LHCN-M2 (cell line): ENCODE measurements at regions not wholly inside any gene's neighbourhood (a gene's known extent, or its start where the extent isn't known, plus 50 kb on each side); places are given as distances from the start of the nearest gene placed in this dataset.
A peak's percentile ranks its signal among the peaks of the same experiment; 100 is the strongest.

ENCODE experiments used
- DNase-seq: peaks from one replicate; pipeline ENCODE4 v3.0.0-alpha.2; 2012; ENCODE audit warnings: low read depth

DNA sequence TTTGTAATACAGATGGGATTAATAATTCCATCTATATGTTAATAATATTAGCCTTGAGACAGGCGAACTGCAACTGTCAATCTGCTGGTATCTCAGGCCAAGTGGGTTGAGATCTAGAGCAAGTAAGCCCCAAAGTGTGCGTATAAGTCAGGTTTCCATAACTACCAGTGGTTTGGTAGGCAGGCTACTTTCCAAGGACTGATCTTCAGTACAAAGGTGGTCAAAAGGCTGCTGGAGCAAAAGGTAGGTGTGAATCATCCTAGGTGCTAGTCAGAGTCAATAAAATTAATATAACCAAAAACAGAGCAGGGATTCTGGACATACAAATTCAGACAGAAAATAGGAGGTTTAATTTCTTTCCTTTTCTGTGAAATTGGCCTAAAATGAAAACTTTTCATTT lies 328.0 kb downstream of the TGFB2 start:
- no peak for DNase-seq

DNA sequence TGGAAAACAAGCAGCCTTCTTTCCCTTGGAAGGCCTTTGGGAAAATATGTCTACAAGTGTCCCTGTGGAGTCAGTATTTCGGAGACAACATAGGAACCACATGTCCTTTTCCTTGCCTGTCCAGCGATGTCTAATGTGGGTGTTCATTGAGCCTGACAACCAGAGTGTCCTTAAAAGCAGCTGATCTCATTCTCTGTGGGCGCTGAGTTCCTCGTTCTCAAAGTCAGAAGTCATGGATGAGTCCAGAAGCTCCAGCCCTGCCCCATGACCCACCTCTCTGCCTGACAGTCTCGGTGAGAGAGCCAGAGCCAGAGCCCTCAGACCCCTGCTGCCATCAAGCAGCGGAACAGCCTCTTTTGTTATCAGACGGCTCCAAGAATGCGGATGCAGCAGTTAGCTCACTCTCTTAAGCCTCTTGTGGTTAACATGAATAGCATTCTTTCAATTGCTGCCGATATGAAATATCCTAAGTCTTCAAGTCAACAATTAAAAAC lies 329.2 kb downstream of the TGFB2 start:
- DNase-seq = peak; percentile 92

DNA sequence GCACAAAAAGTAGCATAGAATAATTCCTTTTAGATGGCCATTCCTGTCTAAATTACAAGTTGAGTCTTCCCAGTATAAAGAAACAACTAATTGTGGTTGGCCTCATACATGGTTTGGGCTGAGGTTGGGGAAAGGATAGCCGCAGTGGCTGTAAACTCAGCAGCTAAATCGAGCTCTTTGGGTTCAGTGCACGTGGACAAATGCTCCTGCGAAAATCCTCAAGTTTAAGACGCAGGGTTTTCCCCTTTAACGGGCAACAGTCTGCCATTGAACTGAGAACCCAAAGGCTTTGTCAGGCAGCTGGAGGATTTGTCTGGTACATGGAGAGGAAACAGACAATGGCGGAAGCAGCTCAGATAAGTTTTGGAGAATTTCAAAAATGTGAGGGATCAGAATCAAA lies 331.9 kb downstream of the TGFB2 start:
- peak; percentile 35 for DNase-seq

DNA sequence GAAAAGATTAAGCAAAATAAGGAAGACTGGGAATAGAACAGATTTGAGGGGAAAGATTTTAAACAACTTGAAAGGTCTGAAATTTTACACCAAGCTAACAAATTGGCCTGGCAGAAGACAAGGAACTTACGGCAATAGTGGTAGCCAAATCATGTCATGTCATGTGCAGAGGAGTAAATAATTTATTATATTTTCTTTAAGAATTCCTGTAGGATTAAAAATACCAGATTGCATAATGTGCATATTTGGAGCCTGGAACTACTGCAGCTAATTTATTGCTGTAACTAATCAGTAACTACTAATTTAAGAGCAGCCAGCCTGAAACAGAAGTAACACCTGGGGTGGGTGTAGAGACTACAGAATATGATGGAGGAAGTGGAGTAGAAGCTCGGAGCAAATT lies 334.3 kb downstream of the TGFB2 start:
- DNase-seq = no peak

DNA sequence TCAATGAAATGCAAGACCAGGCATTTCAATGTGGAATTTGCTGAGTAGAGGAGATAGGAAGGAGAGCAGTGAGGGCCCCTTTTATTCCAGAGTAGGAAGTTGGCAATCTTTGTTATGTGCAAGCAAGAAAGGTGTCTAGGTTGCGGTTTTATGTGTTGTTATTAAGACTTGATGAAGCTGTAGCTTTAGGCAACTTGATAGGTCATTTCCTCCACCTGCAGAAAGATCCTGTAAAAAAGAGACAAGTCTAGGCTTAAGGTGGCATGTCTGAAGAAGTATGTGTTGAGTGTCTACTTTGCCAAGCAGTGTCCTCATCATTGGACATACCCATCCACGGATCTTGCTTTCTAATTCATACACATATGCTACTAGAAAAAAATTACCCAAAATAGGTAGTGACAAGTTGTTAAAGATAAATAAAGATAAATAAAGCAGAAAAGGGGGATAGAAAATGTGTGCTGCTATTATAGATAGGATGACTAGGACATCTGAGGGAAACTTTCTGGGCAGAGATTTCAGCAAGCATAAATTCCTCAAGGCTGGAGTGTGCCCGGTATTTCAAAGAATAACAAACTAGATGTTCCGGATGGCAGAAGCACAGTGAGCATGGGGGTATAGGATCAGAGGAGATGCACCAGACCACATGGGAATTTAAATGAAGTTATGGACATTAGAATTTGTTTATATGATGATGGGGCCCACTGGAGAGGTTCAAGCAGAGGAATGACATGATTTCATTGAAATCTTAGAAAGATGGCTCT lies 335.0 kb downstream of the TGFB2 start:
- no peak for DNase-seq

DNA sequence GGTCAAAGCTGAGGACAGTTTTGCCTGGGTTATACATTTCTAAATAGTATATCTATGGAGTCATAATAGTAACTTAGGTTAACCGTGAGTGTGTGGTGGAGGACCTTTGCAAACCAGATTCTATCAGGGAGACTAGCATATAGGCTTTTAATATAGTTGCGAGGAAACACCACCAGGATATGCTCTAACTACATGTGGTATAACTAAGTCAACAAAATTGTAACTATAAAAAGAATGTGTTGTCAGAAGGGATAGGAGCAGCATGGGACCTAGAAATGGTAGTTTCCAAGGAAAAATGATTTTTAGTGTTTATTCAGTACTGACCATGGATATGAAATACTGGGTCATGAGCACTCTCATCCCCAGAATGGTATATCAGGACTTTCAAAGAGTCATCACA lies 338.1 kb downstream of the TGFB2 start:
- DNase-seq = no peak

DNA sequence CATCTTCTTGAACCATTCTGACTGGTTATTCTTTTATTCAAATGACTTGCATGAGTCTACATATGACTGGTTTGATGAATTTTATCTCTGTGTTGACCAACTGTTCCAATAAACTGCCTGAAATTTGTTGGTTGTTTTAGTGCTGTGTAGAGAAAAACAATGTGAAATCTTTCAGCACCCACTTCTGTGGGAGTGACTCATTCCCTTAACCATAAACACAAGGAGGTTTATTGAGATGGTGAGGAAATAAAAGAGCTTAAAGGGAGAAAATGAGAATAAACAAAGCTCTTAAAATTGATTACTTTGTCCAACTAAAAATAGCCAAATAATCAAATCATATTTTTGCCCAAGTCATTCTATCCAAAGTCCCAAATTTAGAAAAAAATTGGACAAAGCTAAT lies 341.1 kb downstream of the TGFB2 start:
- peak; percentile 92 for DNase-seq

DNA sequence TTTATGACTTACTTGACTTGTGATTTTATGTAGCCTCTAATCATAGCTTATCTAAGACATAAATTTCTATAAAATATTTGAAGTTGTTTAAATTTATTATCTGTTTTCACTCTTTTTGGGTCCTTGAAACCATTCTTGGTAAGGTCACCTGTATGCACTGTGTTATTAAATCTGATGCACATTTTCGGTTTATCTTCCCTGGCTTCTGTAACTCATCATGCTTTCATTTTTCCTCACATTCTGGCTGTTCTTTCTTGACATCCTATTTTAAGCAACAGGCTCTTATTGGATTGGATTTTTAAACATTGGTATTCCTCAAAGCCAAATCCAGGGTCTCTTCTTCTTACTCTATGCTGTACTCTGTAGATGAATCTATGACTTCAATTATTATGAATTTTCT lies 341.6 kb downstream of the TGFB2 start:
- DNase-seq = no peak

DNA sequence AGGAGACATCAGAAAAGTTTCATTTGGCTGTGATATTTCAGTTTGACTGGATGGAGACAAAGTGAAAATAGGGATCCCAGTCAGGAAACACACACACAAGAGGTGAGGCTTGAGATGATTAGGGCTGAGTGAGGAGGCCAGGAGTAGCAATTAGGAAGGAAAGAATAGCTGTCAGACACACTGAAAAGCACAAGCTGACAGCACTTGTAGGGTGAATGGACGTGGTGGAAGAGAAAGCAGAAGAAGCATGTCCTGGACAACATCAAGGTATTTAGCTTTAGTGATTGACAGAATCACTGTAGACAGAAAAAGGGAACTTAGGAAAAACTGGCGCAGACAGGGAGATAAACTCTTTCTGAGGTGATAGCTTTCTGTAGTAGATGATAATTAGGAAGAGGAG lies 347.7 kb downstream of the TGFB2 start:
- no peak for DNase-seq

DNA sequence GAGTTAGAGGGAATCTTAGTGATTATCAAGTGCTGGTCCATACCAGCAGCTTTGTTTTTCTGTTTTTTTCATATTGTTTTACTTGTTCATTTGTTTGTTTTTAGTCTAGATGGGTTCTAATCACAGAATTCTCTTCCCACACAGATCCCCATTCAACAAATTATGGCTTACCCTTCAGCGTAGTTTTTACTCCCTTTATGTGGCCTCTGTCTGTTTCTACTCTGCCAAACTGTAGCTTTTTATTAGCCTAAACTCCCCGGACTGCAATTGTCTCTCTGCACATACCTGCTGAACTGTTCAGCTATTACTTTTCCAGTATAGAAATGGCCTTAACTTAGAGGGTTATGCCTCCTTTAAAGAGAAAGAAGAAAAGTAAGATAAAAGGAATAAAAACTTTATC lies 348.5 kb downstream of the TGFB2 start:
- DNase-seq = no peak

DNA sequence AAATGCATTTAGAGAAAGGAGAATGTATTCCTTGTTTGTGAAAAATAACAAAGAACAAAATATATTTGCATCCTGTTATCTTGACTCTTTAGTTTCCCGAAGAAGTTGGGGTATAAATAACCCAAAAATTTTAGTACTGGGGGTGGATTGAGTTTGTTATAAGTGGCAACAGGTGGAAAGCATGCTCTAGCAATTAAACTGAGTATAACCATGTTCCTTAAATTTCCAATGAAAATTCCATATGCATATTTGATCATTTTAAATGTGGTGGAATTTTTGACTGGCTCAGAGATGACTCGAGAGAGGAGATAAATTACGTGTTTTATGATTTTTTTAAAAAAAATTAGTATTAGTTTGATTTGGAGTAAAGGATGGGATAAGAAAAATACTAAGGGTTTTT lies 348.9 kb downstream of the TGFB2 start:
- DNase-seq = no peak

DNA sequence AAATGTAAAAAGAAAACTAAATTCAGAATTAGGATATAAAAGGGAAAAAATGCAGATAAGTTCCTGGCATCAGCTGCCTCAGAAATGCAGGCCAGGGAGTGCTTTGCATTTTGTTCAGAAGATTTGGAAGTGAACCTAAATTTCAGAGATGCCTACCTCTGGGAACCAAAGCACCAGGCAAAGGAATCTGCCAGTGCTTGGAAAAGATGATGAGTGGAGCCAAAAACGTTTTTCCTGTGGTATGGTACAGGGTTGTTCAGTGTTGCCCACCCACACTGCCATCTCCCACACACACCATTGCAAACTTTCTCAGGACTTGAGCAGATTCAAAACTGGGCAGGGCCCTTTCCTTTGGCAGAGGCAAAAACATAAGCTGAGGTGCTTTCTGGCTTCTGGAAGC lies 349.5 kb downstream of the TGFB2 start:
- DNase-seq = no peak

DNA sequence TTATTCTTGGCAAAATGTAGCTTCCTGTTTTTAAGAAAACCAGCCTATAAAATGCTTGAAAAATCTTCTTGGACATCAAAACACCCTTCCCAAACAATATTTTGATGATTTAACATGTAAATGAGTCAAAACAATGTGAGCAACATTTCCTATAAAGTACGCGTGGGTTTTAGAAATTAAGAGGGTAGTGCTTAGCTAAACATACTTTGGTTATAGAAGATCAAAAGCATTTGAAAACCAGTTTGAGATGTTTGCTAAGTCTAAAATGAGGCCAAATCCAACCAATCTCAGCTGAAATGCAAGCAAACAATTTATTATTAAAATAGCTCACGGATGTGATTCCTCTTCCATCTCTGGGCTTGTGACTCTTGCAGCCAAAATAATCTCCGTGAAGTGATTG lies 350.4 kb downstream of the TGFB2 start:
- DNase-seq = no peak

DNA sequence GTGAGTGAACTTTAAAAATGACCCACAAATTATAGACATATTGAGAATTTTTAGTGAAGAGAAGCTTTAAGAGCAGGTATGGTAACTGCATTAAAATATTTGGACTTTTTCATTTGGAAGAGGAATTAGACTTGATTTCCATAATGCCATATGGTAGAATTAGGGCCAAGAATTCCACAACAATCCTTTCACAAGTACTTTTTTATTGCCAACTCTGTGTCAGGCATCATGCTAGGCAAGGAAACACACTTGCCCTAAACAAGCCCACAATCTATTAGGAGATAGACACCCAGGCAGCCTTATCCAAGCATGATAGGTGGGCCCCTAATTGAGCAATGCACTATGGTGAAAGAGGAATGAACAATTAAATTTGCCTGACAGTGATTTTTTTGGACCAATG lies 353.0 kb downstream of the TGFB2 start:
- no peak for DNase-seq

DNA sequence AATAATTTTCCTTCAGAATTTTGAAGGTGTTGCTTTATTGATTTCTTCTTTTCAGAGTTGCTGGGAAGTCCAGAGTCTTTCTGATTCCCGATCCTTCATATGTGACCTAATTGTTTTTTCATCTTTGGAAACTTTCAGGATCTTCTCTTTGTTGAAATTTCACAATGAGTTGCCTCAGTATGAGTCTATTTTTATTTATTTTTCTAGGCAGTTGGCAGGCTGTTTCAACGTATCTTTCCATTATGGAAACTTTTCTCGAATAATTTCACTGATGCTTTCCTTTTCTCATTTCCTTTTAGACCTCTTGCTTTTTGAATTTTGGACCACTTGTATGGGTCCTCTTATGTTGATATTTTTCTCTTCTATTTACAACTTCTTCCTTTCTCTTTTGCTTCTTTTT lies 354.3 kb downstream of the TGFB2 start:
- no peak for DNase-seq

DNA sequence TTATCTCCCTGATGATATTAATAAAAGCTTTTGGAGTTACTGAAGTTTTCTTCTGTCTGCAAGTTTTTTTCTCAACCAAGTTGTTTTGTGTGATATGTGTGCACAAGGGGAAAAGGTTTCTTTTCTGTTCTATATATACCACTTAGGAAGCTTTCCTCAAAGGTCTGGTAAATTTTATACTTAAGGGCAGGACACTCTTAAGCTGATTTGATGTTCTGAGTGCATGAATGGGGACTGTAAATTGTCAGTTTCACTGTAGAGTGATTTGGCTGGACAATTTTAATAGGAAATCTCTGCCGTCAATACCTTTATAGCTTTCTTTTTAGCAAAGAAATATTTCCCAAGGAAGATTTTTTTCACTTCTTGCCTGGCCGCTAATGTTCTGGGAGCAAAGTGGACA lies 354.7 kb downstream of the TGFB2 start:
- no peak for DNase-seq

DNA sequence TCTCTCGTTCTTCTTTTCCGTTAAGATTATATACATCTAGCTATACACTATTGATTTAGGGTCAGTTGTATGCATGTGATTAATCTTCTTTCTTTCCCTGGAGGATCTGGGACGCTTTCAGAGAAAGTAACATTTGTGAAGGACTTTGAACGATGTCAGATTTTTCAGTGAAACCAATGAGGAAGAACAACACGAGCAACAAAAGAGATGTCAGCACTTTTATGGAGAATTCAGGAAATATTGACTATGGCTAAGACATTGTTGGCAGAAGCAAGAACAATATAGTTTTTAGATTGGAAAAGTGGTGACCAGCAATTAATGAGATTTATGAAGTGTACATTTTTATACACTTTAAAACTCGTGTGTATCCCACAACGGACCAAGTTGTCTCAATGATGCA lies 355.5 kb downstream of the TGFB2 start:
- DNase-seq = no peak

DNA sequence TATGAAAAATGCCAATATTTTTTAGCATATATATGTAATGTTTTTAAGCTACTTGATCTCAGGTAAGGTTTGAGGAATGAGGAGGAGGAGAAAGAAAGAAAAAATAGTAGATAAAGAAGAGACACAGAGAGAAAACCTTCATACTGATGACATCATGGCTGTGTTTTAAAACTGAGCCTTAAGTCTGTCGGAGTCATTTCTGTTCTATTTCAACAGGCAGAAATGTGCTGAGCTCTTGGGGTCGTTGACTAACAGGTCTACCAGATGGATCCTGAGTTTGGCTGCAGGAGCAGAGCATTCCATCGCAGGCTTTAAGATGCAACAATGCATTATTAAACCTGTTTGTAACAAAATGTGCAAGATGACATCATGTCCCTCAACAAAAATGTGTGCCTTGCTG lies 356.0 kb downstream of the TGFB2 start:
- no peak for DNase-seq

DNA sequence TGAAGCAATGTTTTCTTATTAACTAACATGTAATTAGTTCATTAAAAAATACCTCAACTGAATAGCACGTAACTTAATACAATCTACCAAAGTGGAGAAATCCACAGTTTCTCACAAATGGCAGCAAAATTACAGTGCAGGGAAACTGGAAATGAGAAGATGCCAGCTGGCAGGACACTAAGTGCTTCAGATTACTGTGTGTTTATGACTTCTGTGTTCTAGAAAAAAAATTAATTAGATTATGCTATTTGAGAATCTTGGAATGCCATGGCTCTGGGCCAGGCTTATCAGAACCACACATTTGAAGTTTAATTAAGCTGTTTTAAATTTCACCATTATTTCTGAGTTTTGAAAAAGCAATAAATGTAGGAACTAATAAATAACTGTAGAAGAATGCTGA lies 357.6 kb downstream of the TGFB2 start:
- DNase-seq = no peak

DNA sequence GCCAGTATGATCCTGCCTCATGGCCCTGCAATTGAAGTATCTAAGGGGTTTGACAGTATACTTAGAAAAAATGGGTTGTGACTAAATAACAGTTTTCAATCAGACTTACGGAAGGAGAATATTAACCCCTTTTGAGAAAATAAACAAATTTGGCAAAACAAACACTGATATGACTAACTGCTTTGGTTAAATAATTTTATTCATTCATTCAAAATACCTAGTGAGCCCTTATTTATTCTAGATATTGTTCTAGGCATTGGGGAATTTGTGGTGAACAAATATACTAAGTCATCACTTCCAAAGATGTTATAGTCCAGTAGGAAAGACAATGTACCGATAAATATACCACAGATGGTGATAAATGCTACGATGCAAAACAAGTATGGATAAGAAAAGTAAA lies 358.7 kb downstream of the TGFB2 start:
- DNase-seq = no peak

DNA sequence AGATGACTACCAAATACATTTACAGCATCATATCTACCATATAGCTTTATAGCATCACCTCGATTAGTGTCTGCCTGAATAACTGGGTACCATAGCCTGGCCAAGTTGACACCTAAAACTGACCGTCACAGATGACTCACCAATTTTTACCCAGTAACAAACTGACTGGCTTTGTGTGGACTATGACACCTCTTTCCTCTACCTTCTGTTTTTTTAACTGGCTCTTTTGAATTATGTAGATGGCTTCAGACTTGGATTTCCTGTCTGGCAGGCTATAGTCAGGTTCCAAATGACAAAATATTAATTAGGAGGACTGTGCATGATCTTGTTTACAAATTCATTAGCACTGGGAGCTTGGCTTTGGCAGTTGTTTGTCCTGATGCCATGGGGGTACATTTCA lies 360.3 kb downstream of the TGFB2 start:
- peak; percentile 49 for DNase-seq

DNA sequence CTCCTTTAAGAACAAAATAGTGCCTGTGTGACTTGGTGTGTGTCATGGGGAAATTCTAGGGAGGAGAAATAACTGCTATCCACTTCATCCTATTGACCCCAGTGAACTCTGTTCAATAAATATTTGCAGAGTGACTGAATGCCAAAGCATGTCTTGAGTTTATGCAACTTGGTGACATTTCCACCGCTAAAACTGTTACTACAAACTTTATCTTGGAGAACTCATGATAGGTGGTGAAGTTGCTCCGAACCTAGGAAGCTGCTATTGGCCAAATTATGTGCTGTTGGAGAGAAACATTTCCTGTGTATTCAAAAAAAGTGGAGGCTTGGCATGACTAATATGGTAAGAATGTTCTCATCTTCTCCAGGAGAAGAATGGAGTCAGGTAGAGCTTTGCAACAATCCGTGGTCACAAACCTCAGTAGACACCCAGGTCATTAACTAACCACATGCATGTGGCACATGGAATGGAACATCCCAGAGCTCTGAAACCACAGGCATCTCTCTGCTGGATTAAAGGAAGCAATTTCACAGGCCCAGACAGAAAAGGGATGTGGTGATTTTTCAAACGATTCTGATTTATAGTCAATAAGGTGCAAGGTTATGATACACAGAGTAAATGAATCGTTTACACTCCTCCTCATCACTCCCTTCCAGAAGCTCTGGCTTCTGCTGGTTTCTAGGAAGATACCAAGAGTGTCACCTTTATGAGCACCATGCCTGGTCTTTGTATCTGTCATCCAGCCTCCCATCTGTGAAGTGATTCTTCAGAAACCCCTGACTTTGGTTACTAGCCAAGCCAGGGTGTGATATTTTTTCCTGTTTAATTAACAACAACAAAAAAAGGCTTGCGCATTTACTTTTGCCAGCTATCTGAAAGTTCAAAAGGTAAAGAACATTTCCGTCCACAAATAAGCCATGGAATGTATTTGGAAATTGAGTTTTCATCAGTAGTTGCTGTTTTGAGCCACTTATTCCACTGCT lies 361.1 kb downstream of the TGFB2 start:
- DNase-seq = peak; percentile 99

DNA sequence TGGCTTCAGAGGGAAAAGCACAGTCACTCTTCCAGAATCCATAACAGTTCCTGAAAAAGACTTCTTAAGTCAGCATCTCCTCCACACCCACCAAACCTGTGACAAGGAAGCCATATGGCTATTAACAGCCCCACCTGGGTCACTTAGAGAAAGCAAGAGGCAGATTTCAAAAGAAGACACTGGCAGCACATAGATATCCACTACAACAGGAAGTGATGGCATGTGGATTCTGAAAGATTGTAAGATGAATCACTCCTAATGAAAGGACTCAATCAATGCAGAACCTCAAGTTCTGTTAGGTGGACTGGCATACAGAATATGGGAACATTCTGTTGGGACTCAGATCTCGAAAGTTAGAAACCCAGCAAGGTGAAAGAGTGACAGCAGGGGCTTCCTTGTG lies 365.9 kb downstream of the TGFB2 start:
- DNase-seq = no peak
